ENCODE measurements at regions not wholly inside any gene's neighbourhood (a gene's known extent, or its start where the extent isn't known, plus 50 kb on each side); places are given as distances from the start of the nearest gene placed in this dataset.

- Histone ChIP-seq H3K4me1 (no peaks in the 10 kb centered on the region), H3K79me2 (ENCODE audit: low read depth) (no peaks in the 10 kb centered on the region), H3K36me3 (no peaks in the 10 kb centered on the region), H2AFZ (replicated peaks) (no peak overlapping the region), H3F3A (ENCODE audit: low read depth) (no peaks in the 10 kb centered on the region), H3K27me3 (no peaks in the 10 kb centered on the region), H3K9me3 (ENCODE audit: low read depth) (no peaks in the 10 kb centered on the region), H3K27ac (no peak overlapping the region), H4K20me1 (ENCODE audit: low read depth) (no peaks in the 10 kb centered on the region), H3K4me2 (no peak overlapping the region), H3K9ac (no peak overlapping the region), H3K4me3 (no peak overlapping the region)
- Mint-ChIP-seq H3K4me3 (no peak overlapping the region), H3K4me1 (no peaks in the 10 kb centered on the region), H3K9me3 (no peaks in the 10 kb centered on the region), H3K27ac (no peak overlapping the region), H3K27me3 (ENCODE audit: insufficient read depth, low read depth) (peaks cover 2% of the 10 kb centered on the region), H3K36me3 (no peaks in the 10 kb centered on the region)
- TF ChIP-seq CTCF (IDR thresholded peaks at IDR 0.05) (no peak), EZH2 (IDR thresholded peaks at IDR 0.05) (no peak), EZH2phosphoT487 (IDR thresholded peaks at IDR 0.05) (no peak)
- DNase-seq (ENCODE audit: low spot score): no peak
These were observed 263.4 kb upstream of the ACTBL2 start for GRCh38 chr5:57745700-57746651.

GRCh38 chr5:57745029-57745428, 262.4 kb upstream of the ACTBL2 start:
- Histone ChIP-seq H3K79me2 (ENCODE audit: low read depth) (no peaks in the 10 kb centered on the region), H3K4me1 (no peaks in the 10 kb centered on the region)
- DNase-seq (ENCODE audit: low spot score): no peak

GRCh38 chr5:57741336-57741735, 258.7 kb upstream of the ACTBL2 start:
- H3K36me3 ChIP-seq: no peaks in the 10 kb centered on the region
- H3K4me1 Mint-ChIP-seq: peaks cover 7% of the 10 kb centered on the region
- no peaks in the 10 kb centered on the region for H3F3A ChIP-seq (ENCODE audit: low read depth)
- H3K27ac ChIP-seq: no peak overlapping the region
- no peak overlapping the region for H3K4me2 ChIP-seq
- no peaks in the 10 kb centered on the region for H3K79me2 ChIP-seq (ENCODE audit: low read depth)
- H3K4me3 ChIP-seq: no peak overlapping the region
- H3K9me3 Mint-ChIP-seq: no peaks in the 10 kb centered on the region
- no peak overlapping the region for H3K9ac ChIP-seq
- no peak overlapping the region for H3K4me3 Mint-ChIP-seq
- H4K20me1 ChIP-seq (ENCODE audit: low read depth): no peaks in the 10 kb centered on the region
- H2AFZ ChIP-seq (replicated peaks): no peak overlapping the region
- H3K27me3 Mint-ChIP-seq (ENCODE audit: insufficient read depth, low read depth): peaks cover 2% of the 10 kb centered on the region
- TF ChIP-seq CTCF (IDR thresholded peaks at IDR 0.05) (no peak), EZH2phosphoT487 (IDR thresholded peaks at IDR 0.05) (no peak), EZH2 (IDR thresholded peaks at IDR 0.05) (no peak)
- peaks cover 5% of the 10 kb centered on the region for H3K4me1 ChIP-seq
- no peak overlapping the region for H3K27ac Mint-ChIP-seq
- H3K36me3 Mint-ChIP-seq: no peaks in the 10 kb centered on the region
- H3K27me3 ChIP-seq: no peaks in the 10 kb centered on the region
- DNase-seq (ENCODE audit: low spot score): no peak
- no peaks in the 10 kb centered on the region for H3K9me3 ChIP-seq (ENCODE audit: low read depth)

More at GRCh38 chr5:57745029-57745428, 262.4 kb upstream of the ACTBL2 start:
- Histone ChIP-seq H2AFZ (replicated peaks) (no peak overlapping the region), H3K9ac (no peak overlapping the region), H3K27ac (no peak overlapping the region), H3K9me3 (ENCODE audit: low read depth) (no peaks in the 10 kb centered on the region), H3F3A (ENCODE audit: low read depth) (no peaks in the 10 kb centered on the region), H3K4me2 (no peak overlapping the region), H3K27me3 (no peaks in the 10 kb centered on the region), H3K4me3 (no peak overlapping the region), H3K36me3 (no peaks in the 10 kb centered on the region), H4K20me1 (ENCODE audit: low read depth) (no peaks in the 10 kb centered on the region)
- TF ChIP-seq EZH2 (IDR thresholded peaks at IDR 0.05): no peak
- TF ChIP-seq CTCF (IDR thresholded peaks at IDR 0.05): no peak
- no peak for TF ChIP-seq EZH2phosphoT487 (IDR thresholded peaks at IDR 0.05)
- H3K27ac Mint-ChIP-seq: no peak overlapping the region
- H3K36me3 Mint-ChIP-seq: no peaks in the 10 kb centered on the region
- H3K27me3 Mint-ChIP-seq (ENCODE audit: insufficient read depth, low read depth): peaks cover 2% of the 10 kb centered on the region
- no peaks in the 10 kb centered on the region for H3K4me1 Mint-ChIP-seq
- H3K9me3 Mint-ChIP-seq: no peaks in the 10 kb centered on the region
- H3K4me3 Mint-ChIP-seq: no peak overlapping the region
